SK-N-SH (cell line): ENCODE measurements at regions not wholly inside any gene's neighbourhood (a gene's known extent, or its start where the extent isn't known, plus 50 kb on each side); places are given as distances from the start of the nearest gene placed in this dataset.

Experiments used
- CTCF ChIA-PET: fragments of 300-600, 350-600 bp; formaldehyde crosslinking; extraction: SDS; loops from one replicate; lab custom pipeline; 2021; lab: Yijun Ruan, JAX
- POLR2A ChIA-PET: fragments of 350-600 bp; sonication (Branson Sonifier 250); formaldehyde crosslinking; extraction: SDS; loops from one replicate; lab custom pipeline; 2020; ENCODE audit warnings: antibody characterized with exemption, inconsistent platforms; lab: Yijun Ruan, JAX
- DNase-seq: peaks from one replicate; pipeline ENCODE4 v3.0.0; 2012
- H2AFZ ChIP-seq: fragments of 200-600 bp; sonication (generic); 2 replicates; pipeline ENCODE4 v1.8.1; 2016; ENCODE audit warnings: antibody characterized with exemption, mild to moderate bottlenecking, low read depth
- H3F3A ChIP-seq: fragments of 200-600 bp; sonication (generic); replicated peaks from 2 replicates; pipeline ENCODE3; 2016; ENCODE audit warnings: antibody characterized with exemption, mild to moderate bottlenecking; ENCODE audit not compliant: insufficient read depth
- H3K27ac ChIP-seq, 2 experiments: fragments of 200-500 bp in 1 of 2; fragments of 200-600 bp in 1 of 2; sonication (Bioruptor generic) in 1 of 2; sonication (generic), shearing (Covaris generic) in 1 of 2; 2 replicates each; pipeline versions ENCODE4 v1.5.1 to v1.6.1; 2014 to 2016; ENCODE audit warnings: low read depth in 2 of 2, inconsistent platforms in 1 of 2, low read length in 1 of 2, mild to moderate bottlenecking in 1 of 2, mixed read lengths in 1 of 2
- H3K27me3 ChIP-seq: fragments of 200-600 bp; sonication (generic), shearing (Covaris generic); 2 replicates; pipeline ENCODE4 v1.6.1; 2016; ENCODE audit warnings: mixed run types; ENCODE audit not compliant: insufficient read depth
- H3K36me3 ChIP-seq, 2 experiments: fragments of 200-500 bp in 1 of 2; fragments of 200-600 bp in 1 of 2; sonication (Bioruptor generic) in 1 of 2; sonication (generic) in 1 of 2; replicated peaks in 1 of 2; 2 replicates each; pipeline versions ENCODE3 to v1.5.1; 2014 to 2016; ENCODE audit warnings: low read length in 1 of 2, mild to moderate bottlenecking in 1 of 2; ENCODE audit not compliant: insufficient read depth in 2 of 2, control insufficient read depth in 1 of 2
- H3K4me1 ChIP-seq, 2 experiments: fragments of 200-500 bp in 1 of 2; fragments of 200-600 bp in 1 of 2; sonication (Bioruptor generic) in 1 of 2; sonication (generic), shearing (Covaris generic) in 1 of 2; 2 replicates each; pipeline versions ENCODE4 v1.5.1 to v1.6.1; 2014 to 2016; ENCODE audit warnings: low read depth in 1 of 2, low read length in 1 of 2, mixed run types in 1 of 2; ENCODE audit not compliant: insufficient read depth in 2 of 2, control insufficient read depth in 1 of 2
- H3K4me2 ChIP-seq: fragments of 200-600 bp; sonication (generic), shearing (Covaris generic); 2 replicates; pipeline ENCODE4 v1.6.1; 2017; ENCODE audit warnings: mixed run types
- H3K4me3 ChIP-seq, 2 experiments: fragments of 200-500 bp in 1 of 2; fragments of 200-600 bp in 1 of 2; sonication (Bioruptor generic) in 1 of 2; sonication (generic), shearing (Covaris generic) in 1 of 2; 2 replicates each; pipeline versions ENCODE4 v1.5.1 to v1.8.1; 2014 to 2016; ENCODE audit warnings: low read depth in 2 of 2, inconsistent platforms in 1 of 2, low read length in 1 of 2, mild to moderate bottlenecking in 1 of 2, mixed read lengths in 1 of 2, moderate library complexity in 1 of 2
- H3K79me2 ChIP-seq: fragments of 200-600 bp; sonication (generic); 2 replicates; pipeline ENCODE4 v1.8.1; 2017; ENCODE audit warnings: mild to moderate bottlenecking; ENCODE audit not compliant: insufficient read depth
- H3K9ac ChIP-seq: fragments of 200-600 bp; sonication (generic); 2 replicates; pipeline ENCODE4 v1.6.1; 2017; ENCODE audit warnings: mixed run types
- H3K9me2 ChIP-seq: fragments of 200-600 bp; sonication (generic); 2 replicates; pipeline ENCODE4 v1.6.1; 2017; ENCODE audit warnings: mixed run types
- H3K9me3 ChIP-seq: fragments of 200-600 bp; sonication (generic); 2 replicates; pipeline ENCODE4 v1.6.1; 2017; ENCODE audit warnings: mixed run types, mild to moderate bottlenecking, moderate library complexity
- H4K20me1 ChIP-seq: fragments of 200-600 bp; sonication (generic); 2 replicates; pipeline ENCODE4 v1.6.1; 2017; ENCODE audit warnings: mild to moderate bottlenecking, mixed run types; ENCODE audit not compliant: insufficient read depth
- CHD2 ChIP-seq: fragments of 150-350 bp; IDR thresholded peaks from 2 replicates; pipeline ENCODE4 v1.6.1; 2018; ENCODE audit warnings: low read length; ENCODE audit not compliant: partially characterized antibody
- ELF1 ChIP-seq: IDR thresholded peaks from 2 replicates; pipeline ENCODE4 v1.4.0; 2012
- EP300 ChIP-seq, 2 experiments: IDR thresholded peaks; 2 replicates each; pipeline versions ENCODE4 v1.4.0 to v1.6.1; 2012; ENCODE audit warnings: borderline replicate concordance in 1 of 2, low read depth in 1 of 2, low read length in 1 of 2
- FOSL2 ChIP-seq: IDR thresholded peaks from 2 replicates; pipeline ENCODE4 v1.4.0; 2012; ENCODE audit warnings: low read depth, mild to moderate bottlenecking, moderate library complexity, borderline replicate concordance
- FOXM1 ChIP-seq: IDR thresholded peaks from 2 replicates; pipeline ENCODE4 v1.4.0; 2012; ENCODE audit warnings: low read depth, mild to moderate bottlenecking
- GABPA ChIP-seq: IDR thresholded peaks from 2 replicates; pipeline ENCODE4 v1.4.0; 2012; ENCODE audit warnings: low read depth, mild to moderate bottlenecking
- GATA2 ChIP-seq: sonication (generic); formaldehyde crosslinking; IDR thresholded peaks from 2 replicates; pipeline ENCODE4 v1.5.0; 2020; ENCODE audit warnings: mild to moderate bottlenecking, missing genetic modification reagents
- IRF3 ChIP-seq: fragments of 150-350 bp; IDR thresholded peaks from 2 replicates; pipeline ENCODE4 v1.6.1; 2016; ENCODE audit warnings: mild to moderate bottlenecking, low read depth, low read length
- JUND ChIP-seq: IDR thresholded peaks from 2 replicates; pipeline ENCODE4 v1.4.0; 2012
- MEF2A ChIP-seq: IDR thresholded peaks from 2 replicates; pipeline ENCODE4 v1.4.0; 2012; ENCODE audit warnings: low read depth, borderline replicate concordance
- MXI1 ChIP-seq: IDR thresholded peaks from 2 replicates; pipeline ENCODE4 v1.6.1; 2012; ENCODE audit warnings: mild to moderate bottlenecking, low read depth, low read length, improper control_type of control experiment
- PBX3 ChIP-seq: IDR thresholded peaks from 2 replicates; pipeline ENCODE4; 2012
- POLR2AphosphoS5 ChIP-seq: IDR thresholded peaks from 2 replicates; pipeline ENCODE4 v1.6.1; 2012; ENCODE audit warnings: low read depth, low read length
- RCOR1 ChIP-seq: fragments of 150-350 bp; IDR thresholded peaks from 2 replicates; pipeline ENCODE4 v1.6.1; 2017; ENCODE audit warnings: antibody characterized with exemption, low read length
- RXRA ChIP-seq: IDR thresholded peaks from 2 replicates; pipeline ENCODE4 v1.4.0; 2012; ENCODE audit warnings: low read depth, mild to moderate bottlenecking, borderline replicate concordance
- SMC3 ChIP-seq: IDR thresholded peaks from 2 replicates; pipeline ENCODE4 v1.6.1; 2012; ENCODE audit warnings: low read depth, low read length, improper control_type of control experiment
- TCF12 ChIP-seq: IDR thresholded peaks from 2 replicates; pipeline ENCODE4 v1.4.0; 2012
- TEAD4 ChIP-seq: IDR thresholded peaks from 2 replicates; pipeline ENCODE4 v1.4.0; 2012; ENCODE audit warnings: mild to moderate bottlenecking, borderline replicate concordance; ENCODE audit not compliant: insufficient read depth
- USF1 ChIP-seq: IDR thresholded peaks from 2 replicates; pipeline ENCODE4 v1.4.0; 2012; ENCODE audit warnings: low read depth, borderline replicate concordance
- USF2 ChIP-seq: fragments of 150-350 bp; IDR thresholded peaks from 2 replicates; pipeline ENCODE4 v1.6.1; 2017; ENCODE audit warnings: antibody characterized with exemption, low read length, low read depth, borderline replicate concordance
- WGBS: methylation state at CpG from one replicate; pipeline ENCODE4 v1.1.6; 2017; ENCODE audit warnings: low lambda C conversion rate; 5-methylcytosine and 5-hydroxymethylcytosine counted together

- Histone ChIP-seq H3K4me1 (peaks cover 8 to 32% of the 10 kb centered on the region in 2 experiments), H3F3A (peaks cover 27% of the 10 kb centered on the region), H3K27me3 (no peaks in the 10 kb centered on the region), H2AFZ (peak overlapping the region; percentile 69; the same call in 1 of the 2 replicates), H3K36me3 (no peaks in the 10 kb centered on the region), H3K9ac (peak overlapping the region; percentile 87), H3K4me2 (peak overlapping the region; percentile 72), H4K20me1 (no peaks in the 10 kb centered on the region), H3K4me3 (peak overlapping the region; percentile 29 to 40; a peak in 3 of 4 replicates), H3K9me2 (no peaks in the 10 kb centered on the region), H3K9me3 (no peaks in the 10 kb centered on the region), H3K79me2 (no peaks in the 10 kb centered on the region), H3K27ac (peak overlapping the region; percentile 74 to 100; a peak in 3 of 4 replicates)
- POLR2A ChIA-PET: no interaction called here
- 26% methylated on average over 8 of the region's 8 CpGs for WGBS
- CTCF ChIA-PET: interaction anchor here (0.9 to 1.1 kb wide), 2 partner anchors 10 to 129 kb away, joined by 3 read pairs; no protein-coding TSS in a partner anchor
- TF ChIP-seq PBX3 (peak; percentile 48; the same call in 1 of the 2 replicates), FOXM1 (0 out of 2 replicates have a peak, but pooled peaks have one; percentile 8), TEAD4 (peak; percentile 26; the same call in 1 of the 2 replicates), MEF2A (peak; percentile 71), JUND (0 out of 2 replicates have a peak, but pooled peaks have one; percentile 15), TCF12 (no peak), RCOR1 (no peak), GABPA (no peak), GATA2 (CRISPR knock-in tag) (no peak)
- no peak for DNase-seq
These were observed 92.8 kb upstream of the MKLN1 start for GRCh38 chr7:131234719-131235488.

- H3K27ac ChIP-seq: peak overlapping the region; percentile 74 to 100
- H3K79me2 ChIP-seq: no peaks in the 10 kb centered on the region
- CTCF ChIA-PET: interaction anchor here (0.7 to 2.0 kb wide), 3 partner anchors 9 to 130 kb away, joined by 3 to 4 read pairs (median 4); partner anchors contain the start of gene MKLN1
- no peaks in the 10 kb centered on the region for H3K36me3 ChIP-seq
- H2AFZ ChIP-seq: peak overlapping the region; percentile 69; the same call in 1 of the 2 replicates
- whole genome bisulfite sequencing: 4% methylated on average over 13 of the region's 13 CpGs
- peak; percentile 79 for DNase-seq
- H3K9me3 ChIP-seq: no peaks in the 10 kb centered on the region
- H3K4me3 ChIP-seq: peak overlapping the region; percentile 29 to 40
- peak overlapping the region; percentile 72 for H3K4me2 ChIP-seq
- H3K27me3 ChIP-seq: no peaks in the 10 kb centered on the region
- no peaks in the 10 kb centered on the region for H4K20me1 ChIP-seq
- peak overlapping the region; percentile 87 for H3K9ac ChIP-seq
- H3K4me1 ChIP-seq: peaks cover 8 to 32% of the 10 kb centered on the region in 2 experiments
- peaks cover 27% of the 10 kb centered on the region for H3F3A ChIP-seq
- H3K9me2 ChIP-seq: no peaks in the 10 kb centered on the region
- POLR2A ChIA-PET: no interaction called here
- TF ChIP-seq FOSL2: peak; percentile 93
- TF ChIP-seq IRF3: no peak
- TF ChIP-seq CHD2: no peak
- TF ChIP-seq MXI1: peak; percentile 31; the same call in 1 of the 2 replicates
- TF ChIP-seq SMC3: no peak
- TF ChIP-seq GABPA: no peak
- peak; percentile 60; the same call in 1 of the 2 replicates for TF ChIP-seq PBX3
- peak; percentile 20; the same call in 1 of the 2 replicates for TF ChIP-seq ELF1
- TF ChIP-seq USF1: 0 out of 2 replicates have a peak, but pooled peaks have one; percentile 36
- peak; percentile 26 to 66; a peak in 3 of 4 replicates for TF ChIP-seq EP300 (IDR thresholded peaks at IDR 0.05; ENCODE audit: borderline replicate concordance in 1 of 2, low read depth in 1 of 2, low read length in 1 of 2)
- peak; percentile 74; the same call in 1 of the 2 replicates for TF ChIP-seq POLR2AphosphoS5
- no peak; the same call in none of the 2 replicates for TF ChIP-seq RXRA
- TF ChIP-seq USF2: no peak
These were observed 92.0 kb upstream of the MKLN1 start for GRCh38 chr7:131235489-131236317.
